A673 (cell line): ENCODE measurements at regions not wholly inside any gene's neighbourhood (a gene's known extent, or its start where the extent isn't known, plus 50 kb on each side); places are given as distances from the start of the nearest gene placed in this dataset.

Source experiments
- BruUV-seq: library from RNA; stranded (reverse); fragments of 400-500 nt; replicated peaks from 2 replicates; lab custom pipeline; 2021; lab: Mats Ljungman, UMichigan
- CTCF ChIA-PET: fragments of 300-600 bp; sonication (Branson Sonifier 250); formaldehyde crosslinking; loops from one replicate; lab custom pipeline; 2022; ENCODE audit warnings: antibody characterized with exemption; lab: Charles Lee
- POLR2A ChIA-PET: fragments of 300-600 bp; sonication (Branson Sonifier 250); formaldehyde crosslinking; loops from one replicate; lab custom pipeline; 2022; ENCODE audit warnings: antibody characterized with exemption; ENCODE audit not compliant: low non-redundant PET; lab: Charles Lee
- DNase-seq: peaks from one replicate; pipeline ENCODE4 v3.0.0-alpha.2; 2015; ENCODE audit warnings: low spot score
- H3K27ac ChIP-seq: fragments of 200-600 bp; sonication (generic); 2 replicates; pipeline ENCODE4 v1.5.1; 2016; ENCODE audit warnings: mixed run types, low read depth, mild to moderate bottlenecking, mixed read lengths, antibody characterized with exemption, low read length; ENCODE audit not compliant: poor library complexity, severe bottlenecking
- H3K27me3 ChIP-seq: fragments of 200-600 bp; sonication (generic); replicated peaks from 2 replicates; pipeline ENCODE4 v1.6.1; 2017; ENCODE audit warnings: mixed run types, low read depth, mild to moderate bottlenecking, mixed read lengths, antibody characterized with exemption, low read length; ENCODE audit not compliant: insufficient read depth, poor library complexity
- H3K36me3 ChIP-seq: fragments of 200-600 bp; sonication (generic); 2 replicates; pipeline ENCODE4 v1.6.1; 2016; ENCODE audit warnings: mixed run types, mild to moderate bottlenecking, mixed read lengths, antibody characterized with exemption, low read length; ENCODE audit not compliant: insufficient read depth, poor library complexity, severe bottlenecking
- H3K4me1 ChIP-seq: fragments of 200-600 bp; sonication (generic); 2 replicates; pipeline ENCODE4 v1.6.1; 2017; ENCODE audit warnings: mixed run types, mild to moderate bottlenecking, mixed read lengths, antibody characterized with exemption, low read length; ENCODE audit not compliant: insufficient read depth, poor library complexity, severe bottlenecking
- H3K4me3 ChIP-seq: fragments of 200-600 bp; sonication (generic); 2 replicates; pipeline ENCODE4 v1.5.1; 2016; ENCODE audit warnings: low read depth, mixed run types, mild to moderate bottlenecking, mixed read lengths, low read length; ENCODE audit not compliant: poor library complexity, severe bottlenecking
- H3K9me3 ChIP-seq: fragments of 200-600 bp; sonication (generic); 2 replicates; pipeline ENCODE4 v1.6.1; 2016; ENCODE audit warnings: mixed run types, low read depth, mild to moderate bottlenecking, mixed read lengths, antibody characterized with exemption, low read length; ENCODE audit not compliant: poor library complexity, severe bottlenecking
- EZH2 ChIP-seq: fragments of 200-600 bp; sonication (generic); IDR thresholded peaks from 2 replicates; pipeline ENCODE4 v1.6.1; 2017; ENCODE audit warnings: borderline replicate concordance, low read depth, mild to moderate bottlenecking, mixed read lengths, antibody characterized with exemption, low read length; ENCODE audit not compliant: poor library complexity, severe bottlenecking
- intact Hi-C: fragments of 100-400 bp; cut with micrococcal nuclease; formaldehyde crosslinking; loops from one replicate; pipeline ENCODE4 v1.10.0; 2022; ENCODE audit not compliant: unreplicated experiment
- TF ChIP-seq, protein P1 (sequence below): fragments of 300-800, 200-600 bp; sonication (generic); conservative IDR thresholded peaks from 2 replicates; pipeline ENCODE4 v1.5.1; 2017; ENCODE audit warnings: low read depth, mild to moderate bottlenecking, antibody characterized with exemption, low read length, moderate library complexity, mixed read lengths

DNA sequence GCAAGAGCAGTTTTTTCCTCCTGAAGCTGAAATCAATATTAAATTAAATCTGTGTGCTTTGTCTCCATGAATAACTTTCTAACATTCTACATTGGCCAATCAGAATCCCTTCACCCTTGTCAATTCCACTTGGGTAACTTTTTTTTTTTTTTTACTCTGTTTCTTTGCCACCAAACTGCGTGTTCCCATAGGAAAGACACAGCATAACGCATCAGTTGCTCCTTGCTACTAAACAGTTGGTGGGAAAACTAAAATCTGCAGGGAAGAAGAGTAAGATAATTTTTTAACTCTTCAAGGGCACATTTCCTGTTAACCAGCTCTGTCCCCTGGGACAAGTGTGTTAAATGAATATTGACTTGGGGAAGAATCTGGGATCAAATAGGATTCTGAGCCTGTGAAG is 113.3 kb upstream of the SERP2 start:
- H3K27me3 ChIP-seq, result no peaks in the 10 kb centered on the region
- H3K27ac ChIP-seq, result no peak overlapping the region
- intact Hi-C loops, result no loop called here
- ChIA-PET CTCF (no interaction called here), POLR2A (no interaction called here)
- no peak overlapping the region for H3K4me3 ChIP-seq
- TF ChIP-seq, protein P1, sequence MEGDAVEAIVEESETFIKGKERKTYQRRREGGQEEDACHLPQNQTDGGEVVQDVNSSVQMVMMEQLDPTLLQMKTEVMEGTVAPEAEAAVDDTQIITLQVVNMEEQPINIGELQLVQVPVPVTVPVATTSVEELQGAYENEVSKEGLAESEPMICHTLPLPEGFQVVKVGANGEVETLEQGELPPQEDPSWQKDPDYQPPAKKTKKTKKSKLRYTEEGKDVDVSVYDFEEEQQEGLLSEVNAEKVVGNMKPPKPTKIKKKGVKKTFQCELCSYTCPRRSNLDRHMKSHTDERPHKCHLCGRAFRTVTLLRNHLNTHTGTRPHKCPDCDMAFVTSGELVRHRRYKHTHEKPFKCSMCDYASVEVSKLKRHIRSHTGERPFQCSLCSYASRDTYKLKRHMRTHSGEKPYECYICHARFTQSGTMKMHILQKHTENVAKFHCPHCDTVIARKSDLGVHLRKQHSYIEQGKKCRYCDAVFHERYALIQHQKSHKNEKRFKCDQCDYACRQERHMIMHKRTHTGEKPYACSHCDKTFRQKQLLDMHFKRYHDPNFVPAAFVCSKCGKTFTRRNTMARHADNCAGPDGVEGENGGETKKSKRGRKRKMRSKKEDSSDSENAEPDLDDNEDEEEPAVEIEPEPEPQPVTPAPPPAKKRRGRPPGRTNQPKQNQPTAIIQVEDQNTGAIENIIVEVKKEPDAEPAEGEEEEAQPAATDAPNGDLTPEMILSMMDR, result no peak
- no peak for TF ChIP-seq EZH2
- no peaks in the 10 kb centered on the region for H3K36me3 ChIP-seq
- H3K9me3 ChIP-seq, result no peaks in the 10 kb centered on the region
- BruUV-seq, result no TSS peak
- DNase-seq, result no peak
- H3K4me1 ChIP-seq, result no peaks in the 10 kb centered on the region

DNA sequence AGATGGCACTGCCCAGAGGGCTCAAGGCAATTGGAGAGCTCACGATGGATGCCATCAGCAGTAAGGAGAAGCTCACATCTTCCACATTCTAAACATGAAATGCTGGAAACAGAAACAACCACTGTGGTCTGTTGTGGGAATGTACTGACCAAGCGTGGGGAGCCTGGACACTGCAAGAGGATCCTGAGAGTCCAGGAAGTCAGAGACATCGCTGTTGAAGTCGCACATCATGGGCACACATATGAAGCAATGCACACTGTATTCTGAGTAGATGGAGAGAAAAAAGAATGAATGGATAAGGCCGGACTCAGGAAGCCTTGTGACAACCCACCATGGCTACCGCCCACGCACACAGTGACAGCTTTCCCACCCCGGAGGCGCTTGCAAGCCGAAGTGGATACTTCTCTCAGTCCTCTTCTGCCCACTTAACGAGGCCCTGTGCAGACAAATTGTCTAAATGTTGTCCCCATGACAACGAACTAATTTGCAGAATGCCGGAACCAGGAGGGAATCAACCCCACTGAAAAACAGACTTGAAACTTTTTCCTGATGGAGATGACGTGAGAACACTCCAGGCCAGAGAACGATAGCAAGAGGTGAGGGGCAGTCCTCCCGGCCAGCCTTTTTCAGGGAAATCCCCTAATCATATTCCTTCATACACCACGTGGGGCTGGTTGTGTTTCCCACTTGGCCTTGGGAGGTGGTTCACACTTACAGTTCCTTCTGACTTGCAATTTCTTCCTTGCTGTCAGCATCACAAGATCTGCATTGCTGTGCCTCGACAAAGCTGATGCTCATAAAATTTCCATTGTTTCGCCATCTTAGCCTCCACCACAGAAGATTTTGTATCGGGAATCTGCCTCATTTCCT is 109.6 kb upstream of the SERP2 start:
- CTCF ChIA-PET, result no interaction called here
- DNase-seq, result no peak
- POLR2A ChIA-PET, result no interaction called here

DNA sequence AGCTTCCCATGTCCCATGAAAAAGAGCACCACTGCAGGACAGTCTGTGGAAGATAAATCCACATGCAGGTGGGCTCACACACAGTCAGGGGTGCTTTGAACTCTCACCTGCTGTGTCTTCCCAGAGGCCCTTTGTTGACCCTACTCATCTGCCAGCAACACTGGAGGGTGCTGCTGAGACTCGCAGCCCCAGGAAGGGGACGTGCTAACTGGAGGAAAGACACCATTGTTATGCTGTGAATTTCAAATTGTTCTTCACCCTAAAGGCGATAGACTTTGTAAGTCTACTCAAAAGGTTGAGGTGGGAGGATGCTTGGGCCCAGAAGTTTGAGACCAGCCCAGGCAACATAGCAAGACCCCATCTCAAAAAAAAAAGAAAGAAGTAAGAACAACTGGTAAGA is 107.3 kb upstream of the SERP2 start:
- no peaks in the 10 kb centered on the region for H3K36me3 ChIP-seq
- peaks cover 3% of the 10 kb centered on the region for H3K27me3 ChIP-seq
- TF ChIP-seq EZH2, result no peak
- TF ChIP-seq, protein P1, result no peak
- H3K9me3 ChIP-seq, result no peaks in the 10 kb centered on the region
- ChIA-PET CTCF (no interaction called here), POLR2A (no interaction called here)
- H3K27ac ChIP-seq, result no peak overlapping the region
- H3K4me3 ChIP-seq, result no peak overlapping the region
- intact Hi-C loops, result no loop called here
- no TSS peak for BruUV-seq
- no peak for DNase-seq
- H3K4me1 ChIP-seq, result no peaks in the 10 kb centered on the region

More for the DNA sequence above, 109.6 kb upstream of the SERP2 start:
- Histone ChIP-seq H3K4me1 (no peaks in the 10 kb centered on the region), H3K27ac (no peak overlapping the region), H3K36me3 (no peaks in the 10 kb centered on the region), H3K4me3 (no peak overlapping the region), H3K27me3 (peaks cover 3% of the 10 kb centered on the region), H3K9me3 (no peaks in the 10 kb centered on the region)
- TF ChIP-seq, protein P1, result no peak
- TF ChIP-seq EZH2, result no peak
- no TSS peak for BruUV-seq
- intact Hi-C loops, result no loop called here
